ENCODE measurements at regions not wholly inside any gene's neighbourhood (a gene's known extent, or its start where the extent isn't known, plus 50 kb on each side); places are given as distances from the start of the nearest gene placed in this dataset.
"Not testable (repeated sequence)": the region's sequence is repeated elsewhere in the genome, so short reads cannot be mapped to it uniquely, and the experiment has no call there.

- Histone ChIP-seq H3K4me1 (no peaks in the 10 kb centered on the region), H3K4me3 (ENCODE audit: low read depth, low read length) (peak overlapping the region; percentile 11), H3K9ac (no peak overlapping the region), H3K36me3 (ENCODE audit: control insufficient read depth, insufficient read depth, low read length) (no peaks in the 10 kb centered on the region), H3K27ac (no peak overlapping the region), H3K27me3 (ENCODE audit: control insufficient read depth, insufficient read depth, low read length) (no peaks in the 10 kb centered on the region), H2AFZ (no peak overlapping the region), H3K4me2 (ENCODE audit: low read length) (peak overlapping the region; percentile 26), H3K79me2 (no peaks in the 10 kb centered on the region), H3K9me3 (ENCODE audit: control insufficient read depth, low read length) (no peaks in the 10 kb centered on the region)
- no peak for TF ChIP-seq CTCF (IDR thresholded peaks at IDR 0.05)
Observed at GRCh38 chr20:30892541-30893345, 364.7 kb upstream of the DEFB115 start.

GRCh38 chr20:30893346-30894314, 363.8 kb upstream of the DEFB115 start:
- not testable (repeated sequence) for H3K27me3 ChIP-seq (ENCODE audit: control insufficient read depth, insufficient read depth, low read length); H3K36me3 ChIP-seq (ENCODE audit: control insufficient read depth, insufficient read depth, low read length); H3K79me2 ChIP-seq; H3K4me1 ChIP-seq; H3K27ac ChIP-seq; H3K4me3 ChIP-seq (ENCODE audit: low read depth, low read length); H2AFZ ChIP-seq; H3K9ac ChIP-seq; H3K9me3 ChIP-seq (ENCODE audit: control insufficient read depth, low read length)
- H3K4me2 ChIP-seq (ENCODE audit: low read length) = peak overlapping the region; percentile 26

- H3K9me3 ChIP-seq (ENCODE audit: control insufficient read depth, low read length); H3K4me1 ChIP-seq; H2AFZ ChIP-seq; H3K4me3 ChIP-seq (ENCODE audit: low read depth, low read length); H3K27ac ChIP-seq; H3K79me2 ChIP-seq; H3K9ac ChIP-seq; H3K27me3 ChIP-seq (ENCODE audit: control insufficient read depth, insufficient read depth, low read length); H3K36me3 ChIP-seq (ENCODE audit: control insufficient read depth, insufficient read depth, low read length): not testable (repeated sequence)
- peak overlapping the region; percentile 52 for H3K4me2 ChIP-seq (ENCODE audit: low read length)
Observed at GRCh38 chr20:30894707-30895353, 362.6 kb upstream of the DEFB115 start.

- H3K27ac ChIP-seq; H3K4me3 ChIP-seq (ENCODE audit: low read depth, low read length); H3K79me2 ChIP-seq; H3K4me2 ChIP-seq (ENCODE audit: low read length); H2AFZ ChIP-seq; H3K36me3 ChIP-seq (ENCODE audit: control insufficient read depth, insufficient read depth, low read length); H3K9me3 ChIP-seq (ENCODE audit: control insufficient read depth, low read length); H3K27me3 ChIP-seq (ENCODE audit: control insufficient read depth, insufficient read depth, low read length); H3K4me1 ChIP-seq; H3K9ac ChIP-seq: not testable (repeated sequence)
Observed at GRCh38 chr20:30895354-30895711, 362.1 kb upstream of the DEFB115 start.

- not testable (repeated sequence) for H3K4me3 ChIP-seq (ENCODE audit: low read depth, low read length); H3K4me1 ChIP-seq; H3K27me3 ChIP-seq (ENCODE audit: control insufficient read depth, insufficient read depth, low read length); H2AFZ ChIP-seq; H3K27ac ChIP-seq; H3K9me3 ChIP-seq (ENCODE audit: control insufficient read depth, low read length); H3K9ac ChIP-seq; H3K36me3 ChIP-seq (ENCODE audit: control insufficient read depth, insufficient read depth, low read length); H3K79me2 ChIP-seq
- peak overlapping the region; percentile 68 for H3K4me2 ChIP-seq (ENCODE audit: low read length)
Observed at GRCh38 chr20:30899370-30900079, 357.9 kb upstream of the DEFB115 start.

- not testable (repeated sequence) for H3K9me3 ChIP-seq (ENCODE audit: control insufficient read depth, low read length); H3K4me1 ChIP-seq; H3K27me3 ChIP-seq (ENCODE audit: control insufficient read depth, insufficient read depth, low read length); H3K27ac ChIP-seq; H3K36me3 ChIP-seq (ENCODE audit: control insufficient read depth, insufficient read depth, low read length); H3K79me2 ChIP-seq; H3K4me2 ChIP-seq (ENCODE audit: low read length); H3K9ac ChIP-seq; H2AFZ ChIP-seq; H3K4me3 ChIP-seq (ENCODE audit: low read depth, low read length)
Observed at GRCh38 chr20:30900080-30900719, 357.3 kb upstream of the DEFB115 start.

GRCh38 chr20:30905231-30905630, 352.2 kb upstream of the DEFB115 start:
- not testable (repeated sequence) for H2AFZ ChIP-seq; H3K4me3 ChIP-seq (ENCODE audit: low read depth, low read length); H3K4me2 ChIP-seq (ENCODE audit: low read length); H3K4me1 ChIP-seq; H3K27ac ChIP-seq; H3K9me3 ChIP-seq (ENCODE audit: control insufficient read depth, low read length); H3K9ac ChIP-seq; H3K79me2 ChIP-seq; H3K36me3 ChIP-seq (ENCODE audit: control insufficient read depth, insufficient read depth, low read length); H3K27me3 ChIP-seq (ENCODE audit: control insufficient read depth, insufficient read depth, low read length)

Measured in parathyroid adenoma (tissue), 2 donors.